ENCODE measurements at regions not wholly inside any gene's neighbourhood (a gene's known extent, or its start where the extent isn't known, plus 50 kb on each side); places are given as distances from the start of the nearest gene placed in this dataset.
"Not testable (repeated sequence)": the region's sequence is repeated elsewhere in the genome, so short reads cannot be mapped to it uniquely, and the experiment has no call there.

DNA sequence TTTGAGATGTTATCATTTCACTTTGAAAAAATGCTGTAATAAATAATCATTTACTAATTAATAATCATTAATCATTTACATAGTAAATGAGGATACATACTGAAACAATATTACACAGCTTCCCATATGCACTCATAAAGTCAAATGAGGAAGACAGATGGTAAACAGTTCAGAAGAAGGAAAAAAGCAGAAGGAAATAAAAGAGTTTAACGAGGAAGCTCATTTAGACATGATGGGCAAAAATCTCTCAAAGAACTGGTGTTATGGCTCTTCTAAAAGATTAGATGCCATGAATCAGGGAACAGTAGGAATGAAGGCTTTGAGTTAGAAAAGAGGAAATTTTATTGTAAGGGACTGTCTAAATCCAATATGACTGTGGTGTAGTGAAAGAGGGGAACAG lies 347.6 kb downstream of the PTPRC start:
- FAIRE-seq = no peak

GRCh38 chr1:199002661-199003060 lies 363.8 kb downstream of the PTPRC start:
- FAIRE-seq = no peak

DNA sequence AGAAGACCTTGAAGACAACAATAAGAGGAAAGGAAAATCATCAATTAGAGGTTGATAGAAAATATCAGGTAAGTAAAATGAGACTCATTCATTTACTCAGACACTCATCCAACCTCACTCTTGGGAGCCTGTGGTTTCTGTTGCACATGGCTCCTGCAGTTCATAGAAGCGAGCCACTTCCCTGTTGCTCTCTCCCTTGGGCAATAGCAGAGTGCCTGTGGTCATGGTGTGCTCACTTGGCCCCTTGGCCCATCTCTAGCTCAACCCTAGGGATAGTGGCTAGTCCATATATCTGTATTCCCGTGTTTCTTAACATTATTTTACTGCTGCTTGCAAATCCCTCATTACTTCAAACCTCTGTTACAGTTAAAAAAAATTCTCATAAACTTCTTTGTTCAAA lies 368.6 kb downstream of the PTPRC start:
- FAIRE-seq = no peak

- no peak for FAIRE-seq
Measured at GRCh38 chr1:199009447-199009846, 370.6 kb downstream of the PTPRC start.

- FAIRE-seq = no peak
Measured at GRCh38 chr1:199010492-199010891, 371.7 kb downstream of the PTPRC start.

DNA sequence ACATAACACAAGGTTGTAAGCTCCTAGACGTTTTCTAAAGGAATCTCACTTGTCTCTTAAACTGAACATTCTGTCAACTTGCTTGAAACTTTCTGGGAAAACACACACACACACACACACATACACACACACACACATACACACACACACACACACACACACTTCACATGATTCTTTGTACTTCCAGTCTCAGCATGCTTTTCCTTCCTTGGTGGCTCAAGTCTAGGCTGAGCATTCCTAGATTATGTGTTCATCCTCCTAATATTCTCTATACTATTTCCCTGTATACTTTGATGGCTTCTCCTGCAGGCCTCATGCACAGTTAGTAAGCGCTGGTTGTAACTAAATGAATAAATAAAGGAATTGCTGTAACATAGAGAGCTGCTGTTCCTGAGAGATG lies 372.1 kb downstream of the PTPRC start:
- no peak for FAIRE-seq

DNA sequence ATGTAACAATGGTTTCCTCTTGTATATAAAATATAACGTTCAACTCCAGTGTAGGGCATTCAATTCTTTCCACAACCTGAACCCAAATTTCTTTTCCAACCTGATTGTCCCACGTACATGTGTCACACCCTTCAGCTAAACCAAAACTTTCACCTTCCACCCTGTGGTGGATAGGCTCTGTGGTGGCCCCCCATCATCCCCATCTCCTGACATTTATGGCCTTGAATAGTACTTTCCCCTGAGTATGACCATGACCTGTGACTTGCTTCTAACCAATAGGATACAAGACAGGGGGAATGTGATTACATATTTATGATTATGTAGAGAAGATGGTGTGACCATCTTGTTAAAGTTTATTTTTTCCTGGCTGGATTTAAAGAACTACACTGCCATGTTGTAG lies 377.0 kb downstream of the PTPRC start:
- no peak for FAIRE-seq

GRCh38 chr1:199018471-199019135 lies 379.8 kb downstream of the PTPRC start:
- FAIRE-seq = no peak

DNA sequence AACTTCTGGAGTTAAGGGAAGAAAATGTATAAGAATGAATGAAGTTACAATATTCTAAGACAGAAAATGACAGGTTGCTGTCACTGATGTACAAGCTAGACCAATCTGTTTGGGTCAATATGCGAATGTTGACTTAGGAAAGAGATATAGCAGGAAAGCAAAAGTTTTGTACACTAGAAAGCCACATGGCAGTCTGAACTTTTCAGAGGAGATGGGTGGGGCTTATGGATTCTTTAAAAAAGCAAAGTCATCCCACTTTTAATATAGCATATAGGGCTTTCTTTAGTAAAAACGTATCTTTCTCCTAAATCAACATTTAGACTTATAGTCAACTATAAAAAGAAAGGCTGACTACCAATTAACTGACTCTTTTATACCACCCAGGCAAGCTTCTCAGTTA lies 381.2 kb downstream of the PTPRC start:
- FAIRE-seq = no peak

- no peak for FAIRE-seq
Measured at GRCh38 chr1:199020904-199021303, 382.1 kb downstream of the PTPRC start.

DNA sequence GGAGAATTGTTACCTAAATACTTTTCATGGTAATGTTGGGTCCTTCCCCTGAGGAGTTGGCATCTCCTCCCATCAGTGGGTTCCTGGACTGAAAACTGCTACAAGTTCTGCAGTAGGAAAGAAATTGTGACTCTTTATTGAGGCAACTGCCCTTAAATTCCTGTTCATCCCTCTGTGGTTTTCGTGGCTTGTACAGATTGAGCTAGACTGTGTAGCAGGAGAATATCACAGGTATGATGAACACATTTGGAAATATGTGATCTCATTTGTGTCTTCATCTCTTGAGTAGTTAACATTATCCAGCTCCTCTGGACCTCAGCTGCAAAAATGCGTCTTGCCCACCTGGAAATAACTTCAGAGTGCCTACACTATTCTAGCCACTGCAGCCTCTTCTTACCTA lies 390.6 kb downstream of the PTPRC start:
- no peak for FAIRE-seq

DNA sequence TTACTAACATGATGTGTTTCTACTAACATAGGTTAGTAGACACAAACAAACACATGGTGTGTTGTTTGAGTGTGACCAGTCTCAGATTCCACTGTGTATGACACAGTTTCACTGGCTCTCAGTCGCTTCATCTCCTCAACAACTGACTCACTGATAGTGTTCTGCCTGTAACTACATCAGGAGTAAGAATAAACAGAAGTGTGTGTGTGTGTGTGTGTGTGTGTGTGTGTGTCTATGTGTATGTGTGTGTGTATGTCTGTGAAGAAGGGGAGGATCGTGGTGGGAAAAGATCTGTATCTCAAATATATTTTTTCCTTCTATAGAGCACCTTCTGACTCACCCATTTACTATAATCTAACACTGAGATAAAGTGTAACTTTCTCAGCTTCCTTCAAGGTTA lies 391.0 kb downstream of the PTPRC start:
- no peak for FAIRE-seq

DNA sequence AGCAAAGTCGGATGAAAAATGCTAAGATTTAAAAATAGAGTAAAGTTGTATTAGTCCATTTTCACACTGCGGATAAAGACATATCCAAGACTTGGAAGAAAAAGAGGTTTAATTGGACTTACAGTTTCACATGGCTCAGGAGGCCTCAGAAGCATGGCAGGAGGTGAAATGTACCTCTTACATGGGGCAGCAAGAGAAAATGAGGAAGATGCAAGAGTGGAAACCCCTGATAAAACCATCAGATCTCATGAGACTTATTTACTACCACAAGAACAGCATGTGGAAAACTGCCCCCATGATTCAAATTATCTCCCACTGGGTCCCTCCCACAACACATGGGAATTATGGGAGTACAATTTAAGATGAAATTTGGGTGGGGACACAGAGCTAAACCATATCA lies 391.7 kb downstream of the PTPRC start:
- FAIRE-seq = not testable (repeated sequence)

GRCh38 chr1:199031170-199031569 lies 392.3 kb downstream of the PTPRC start:
- not testable (repeated sequence) for FAIRE-seq

DNA sequence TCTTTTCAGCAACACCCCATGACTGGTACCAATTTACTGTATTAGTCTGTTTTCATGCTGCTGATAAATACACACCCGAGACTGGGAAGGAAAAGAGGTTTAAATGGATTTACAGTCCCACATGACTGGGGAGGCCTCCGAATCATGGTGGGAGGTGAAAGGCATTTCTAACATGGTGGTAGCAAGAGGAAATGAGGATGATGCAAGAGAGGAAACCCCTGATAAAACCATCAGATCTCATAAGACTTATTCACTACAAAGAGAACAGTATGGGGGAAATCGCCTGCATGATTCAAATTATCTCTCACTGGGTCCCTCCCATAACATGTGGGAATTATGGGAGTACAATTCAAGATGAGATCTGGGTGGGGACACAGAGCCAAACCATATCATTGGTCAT lies 393.6 kb downstream of the PTPRC start:
- FAIRE-seq = not testable (repeated sequence)

DNA sequence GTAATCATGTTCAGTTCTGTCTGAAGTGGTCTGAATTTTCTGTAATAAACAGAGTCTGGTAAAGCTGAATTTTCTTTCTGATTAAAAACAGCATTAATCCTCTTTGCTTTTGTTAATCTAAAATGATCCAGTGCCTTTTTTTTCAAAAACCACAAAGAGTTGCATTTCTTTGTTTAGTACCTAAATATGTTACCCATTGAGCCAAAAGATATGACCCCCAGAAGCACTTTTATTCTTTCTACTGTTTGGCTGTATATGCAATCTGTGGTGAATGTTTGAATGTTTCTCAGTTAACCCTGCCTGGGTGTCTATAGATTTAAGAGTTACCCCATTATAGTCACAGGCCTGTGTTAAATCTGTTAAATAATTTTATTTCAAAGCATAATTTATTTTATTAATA lies 394.8 kb downstream of the PTPRC start:
- no peak for FAIRE-seq

DNA sequence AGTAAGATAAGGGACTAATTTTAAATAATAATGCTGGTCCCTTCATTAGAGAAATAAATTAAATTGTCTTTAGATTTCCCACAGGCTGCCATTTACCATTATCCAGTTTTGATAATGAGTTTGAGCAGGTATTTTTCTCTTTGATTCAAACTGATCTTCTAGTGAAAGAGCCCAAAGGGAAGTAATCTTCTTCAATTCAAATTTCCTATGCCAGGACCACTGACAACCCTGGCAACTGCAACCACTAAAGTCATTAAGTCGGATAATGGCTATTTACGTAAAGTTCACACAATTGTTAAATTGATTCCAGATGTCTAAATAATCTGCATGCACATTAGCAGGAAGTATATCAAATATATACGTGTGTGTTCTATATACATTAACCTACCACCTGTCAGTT lies 399.3 kb downstream of the PTPRC start:
- FAIRE-seq = no peak

- FAIRE-seq = no peak
Measured at GRCh38 chr1:199040076-199040905, 401.5 kb downstream of the PTPRC start.

- no peak for FAIRE-seq
Measured at GRCh38 chr1:199041173-199041914, 402.5 kb downstream of the PTPRC start.

DNA sequence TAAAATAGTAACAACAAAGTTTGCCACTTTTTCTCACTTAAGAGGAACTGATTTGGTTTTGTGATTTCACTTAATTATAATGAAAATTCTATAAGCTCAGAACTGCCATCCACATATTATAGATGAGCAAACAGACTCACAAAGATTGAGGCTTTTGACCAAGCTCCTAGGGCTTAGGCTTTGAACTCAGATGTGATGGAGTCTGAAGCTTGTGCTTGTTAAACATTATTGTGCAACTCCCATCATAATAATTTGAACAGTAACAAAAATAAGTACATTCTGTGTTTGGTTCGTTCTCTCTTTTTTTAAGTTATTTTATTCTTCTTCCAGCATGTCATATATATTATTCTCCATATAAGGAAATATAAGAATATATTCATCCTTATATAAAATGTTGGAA lies 403.4 kb downstream of the PTPRC start:
- no peak for FAIRE-seq

- no peak for FAIRE-seq
Measured at GRCh38 chr1:199044191-199044590, 405.4 kb downstream of the PTPRC start.

DNA sequence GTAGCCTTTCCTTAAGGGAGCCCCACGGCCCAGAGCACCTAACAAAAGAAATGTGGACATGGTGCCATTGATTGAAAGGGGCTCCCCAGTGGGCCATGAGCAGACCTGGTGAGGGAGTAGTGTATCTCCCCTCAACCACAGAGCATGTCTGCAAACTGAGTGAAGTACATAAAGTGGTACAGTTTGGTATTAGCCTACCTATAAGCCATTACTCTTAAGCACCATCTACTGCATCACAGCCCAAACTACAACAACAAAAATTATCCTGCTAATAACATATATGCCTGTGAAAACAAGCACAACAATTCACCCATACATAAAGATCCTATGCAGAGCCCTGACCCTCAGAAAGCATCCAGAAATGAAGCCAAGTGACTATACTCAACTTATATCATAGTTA lies 407.8 kb downstream of the PTPRC start:
- FAIRE-seq = no peak

DNA sequence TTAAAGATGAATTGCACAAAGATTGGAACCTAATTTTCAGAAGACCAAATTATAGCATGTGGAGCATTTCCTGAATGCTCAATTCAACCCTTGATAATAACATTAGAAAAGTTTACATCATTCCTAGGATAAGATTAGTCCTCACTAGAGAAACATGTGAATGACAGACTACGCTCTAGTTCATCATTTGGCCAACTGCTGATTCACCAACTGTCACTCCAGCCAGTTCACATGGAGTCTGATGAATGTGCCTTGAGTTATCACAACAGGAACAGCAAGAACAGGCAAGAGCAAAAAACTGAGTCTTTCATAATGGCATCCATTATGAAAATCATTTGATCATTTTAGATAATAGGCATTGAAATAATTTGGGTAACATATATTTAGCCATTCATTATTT lies 415.9 kb downstream of the PTPRC start:
- FAIRE-seq = no peak

GRCh38 chr1:199057322-199057721 lies 418.5 kb downstream of the PTPRC start:
- no peak for FAIRE-seq

Measured in colon (tissue), 2 donors.